HG02623 (cell line): ENCODE measurements at regions not wholly inside any gene's neighbourhood (a gene's known extent, or its start where the extent isn't known, plus 50 kb on each side); places are given as distances from the start of the nearest gene placed in this dataset.
"Not testable (repeated sequence)": the region's sequence is repeated elsewhere in the genome, so short reads cannot be mapped to it uniquely, and the experiment has no call there.

ENCODE experiments used
- ATAC-seq: cut with Tn5 transposase; IDR thresholded peaks from one replicate; pipeline ENCODE4 v1.9.1; 2021; ENCODE audit warnings: moderate library complexity; ENCODE audit not compliant: unreplicated experiment

DNA sequence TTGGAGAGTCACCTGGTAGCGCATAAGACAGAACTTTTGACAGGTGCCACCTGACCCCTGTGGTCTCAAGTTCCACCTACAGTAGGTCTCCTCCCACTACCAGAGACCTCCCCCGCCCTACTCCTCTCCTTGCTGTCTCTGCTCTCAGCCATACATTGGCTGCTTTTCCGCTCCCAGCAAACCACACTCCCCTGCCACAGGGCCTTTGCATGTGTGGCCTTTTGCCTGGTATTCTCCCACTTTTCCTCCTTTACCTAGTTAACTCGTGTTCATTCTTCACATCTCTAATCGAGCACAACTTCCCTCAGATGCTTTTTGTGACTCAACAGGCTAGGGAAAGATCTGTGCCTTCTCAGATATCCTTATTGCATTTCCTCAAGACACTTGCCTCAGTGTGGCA, 218.3 kb upstream of the EEF2KMT start:
- no peak for ATAC-seq

GRCh38 chr16:5314377-5314776, 216.8 kb upstream of the EEF2KMT start:
- ATAC-seq: no peak

GRCh38 chr16:5309946-5310611, 212.5 kb upstream of the EEF2KMT start:
- no peak for ATAC-seq

GRCh38 chr16:5305023-5305422, 207.4 kb upstream of the EEF2KMT start:
- no peak for ATAC-seq

GRCh38 chr16:5302372-5303114, 204.9 kb upstream of the EEF2KMT start:
- ATAC-seq: no peak

- ATAC-seq: no peak
These were observed 200.6 kb upstream of the EEF2KMT start for GRCh38 chr16:5298202-5298601.

- ATAC-seq: no peak
These were observed 198.6 kb upstream of the EEF2KMT start for GRCh38 chr16:5296176-5296575.

GRCh38 chr16:5295304-5295703, 197.7 kb upstream of the EEF2KMT start:
- ATAC-seq: not testable (repeated sequence)

DNA sequence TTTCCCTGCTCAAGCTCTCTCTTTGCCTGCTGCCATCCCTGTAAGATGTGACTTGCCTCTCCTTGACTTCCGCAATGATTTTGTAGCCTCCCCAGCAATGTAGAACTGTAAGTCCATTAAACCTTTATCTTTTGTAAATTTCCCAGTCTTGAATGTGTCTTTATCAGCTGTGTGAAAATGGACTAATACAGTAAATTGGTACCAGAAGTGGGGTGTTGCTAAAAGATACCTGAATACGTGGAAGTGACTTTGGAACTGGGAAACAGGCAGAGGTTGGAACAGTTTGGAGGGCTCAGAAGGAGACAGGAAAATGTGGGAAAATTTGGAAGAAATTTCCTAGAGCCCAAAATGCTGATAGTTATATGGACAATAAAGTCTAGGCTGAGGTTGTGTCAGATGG, 184.6 kb upstream of the EEF2KMT start:
- not testable (repeated sequence) for ATAC-seq

GRCh38 chr16:5257462-5257861, 159.9 kb upstream of the EEF2KMT start:
- ATAC-seq: no peak

DNA sequence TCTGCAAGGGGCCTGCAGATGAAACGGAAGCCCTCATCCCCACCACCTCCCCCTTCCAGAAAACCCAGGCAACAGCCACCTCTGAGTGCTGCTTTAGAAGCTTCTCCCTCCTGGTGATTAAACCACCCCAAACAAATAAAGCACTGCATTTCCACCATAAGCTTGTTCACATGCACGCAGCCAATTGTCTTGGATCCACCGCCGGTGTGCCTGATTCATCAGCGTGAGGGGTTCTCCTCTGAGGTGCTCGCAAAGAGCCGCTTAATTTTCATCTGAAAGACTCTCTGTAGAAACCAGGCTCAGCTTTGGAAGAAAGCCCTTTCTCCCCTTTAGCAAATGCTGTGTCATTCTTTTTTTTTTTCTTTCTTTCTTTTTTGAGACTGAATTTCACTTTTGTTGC, 155.2 kb upstream of the EEF2KMT start:
- no peak for ATAC-seq

DNA sequence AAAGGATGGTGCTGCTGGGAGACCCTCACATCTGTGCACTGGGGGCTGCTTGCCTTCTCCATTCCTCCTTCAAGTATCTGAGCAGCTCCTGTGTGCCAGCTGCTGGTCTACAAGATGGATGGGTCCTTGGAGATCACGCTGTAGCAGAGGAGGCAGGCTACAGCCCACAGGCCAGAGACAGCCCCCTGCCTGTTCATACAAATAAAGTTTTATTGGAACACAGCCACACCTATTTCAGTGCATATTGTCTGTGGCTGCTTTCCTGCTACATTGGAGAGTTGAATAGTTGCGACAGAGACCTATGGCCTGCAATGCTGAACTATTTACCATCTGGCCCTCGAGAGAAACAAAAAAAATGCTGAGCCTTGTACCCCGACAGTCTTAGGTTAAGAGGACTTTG, 149.8 kb upstream of the EEF2KMT start:
- not testable (repeated sequence) for ATAC-seq

GRCh38 chr16:5240278-5240626, 142.7 kb upstream of the EEF2KMT start:
- not testable (repeated sequence) for ATAC-seq

- ATAC-seq: not testable (repeated sequence)
These were observed 142.1 kb upstream of the EEF2KMT start for GRCh38 chr16:5239472-5240277.

- no peak for ATAC-seq
These were observed 137.5 kb upstream of the EEF2KMT start for GRCh38 chr16:5235119-5235518.

- ATAC-seq: no peak
These were observed 136.9 kb upstream of the EEF2KMT start for GRCh38 chr16:5234295-5235050.

DNA sequence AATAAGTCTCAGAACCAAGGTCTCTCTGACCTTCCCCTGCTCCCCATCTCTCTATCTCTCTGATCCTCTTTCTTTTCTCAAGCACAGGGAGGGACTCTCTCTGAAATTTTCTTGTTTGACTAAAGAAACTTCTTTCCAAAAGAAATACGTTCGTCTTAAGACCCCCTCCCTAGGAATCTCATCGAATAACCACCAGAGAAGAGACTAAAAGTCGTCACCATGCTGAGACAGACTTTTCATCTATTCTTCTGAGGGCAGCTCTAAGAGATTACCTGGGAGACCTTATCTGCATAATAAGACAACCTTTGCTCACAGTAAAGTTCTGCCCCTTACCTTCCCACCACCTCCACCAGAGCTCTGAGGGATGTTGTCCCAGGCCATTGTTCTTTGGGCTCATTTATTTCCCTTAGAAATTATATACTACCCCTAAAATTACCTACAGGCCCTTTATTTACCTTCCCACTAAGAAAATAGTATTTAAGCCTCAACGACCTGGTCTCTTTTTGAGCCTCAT, 133.7 kb upstream of the EEF2KMT start:
- no peak for ATAC-seq

DNA sequence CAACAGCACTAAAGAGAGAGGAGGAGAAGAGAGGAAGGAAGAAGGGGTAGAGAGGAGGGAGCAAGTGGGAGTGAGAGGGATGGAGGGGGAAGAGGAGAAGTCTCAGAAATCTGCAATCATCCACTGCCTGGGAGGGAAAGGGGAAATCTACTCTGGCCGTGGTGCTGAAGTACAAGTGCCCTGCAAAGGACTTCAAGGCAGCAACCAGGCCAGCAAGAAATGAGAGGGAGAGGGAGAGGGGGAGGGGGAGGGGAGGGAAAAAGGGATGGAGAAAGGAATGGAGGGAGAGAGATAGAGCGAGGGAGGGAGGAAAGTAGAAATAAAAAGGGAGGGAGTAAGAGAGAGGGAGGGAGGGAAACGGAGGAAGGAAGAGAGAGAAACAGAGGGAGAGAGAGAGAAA, 130.8 kb upstream of the EEF2KMT start:
- ATAC-seq: no peak

DNA sequence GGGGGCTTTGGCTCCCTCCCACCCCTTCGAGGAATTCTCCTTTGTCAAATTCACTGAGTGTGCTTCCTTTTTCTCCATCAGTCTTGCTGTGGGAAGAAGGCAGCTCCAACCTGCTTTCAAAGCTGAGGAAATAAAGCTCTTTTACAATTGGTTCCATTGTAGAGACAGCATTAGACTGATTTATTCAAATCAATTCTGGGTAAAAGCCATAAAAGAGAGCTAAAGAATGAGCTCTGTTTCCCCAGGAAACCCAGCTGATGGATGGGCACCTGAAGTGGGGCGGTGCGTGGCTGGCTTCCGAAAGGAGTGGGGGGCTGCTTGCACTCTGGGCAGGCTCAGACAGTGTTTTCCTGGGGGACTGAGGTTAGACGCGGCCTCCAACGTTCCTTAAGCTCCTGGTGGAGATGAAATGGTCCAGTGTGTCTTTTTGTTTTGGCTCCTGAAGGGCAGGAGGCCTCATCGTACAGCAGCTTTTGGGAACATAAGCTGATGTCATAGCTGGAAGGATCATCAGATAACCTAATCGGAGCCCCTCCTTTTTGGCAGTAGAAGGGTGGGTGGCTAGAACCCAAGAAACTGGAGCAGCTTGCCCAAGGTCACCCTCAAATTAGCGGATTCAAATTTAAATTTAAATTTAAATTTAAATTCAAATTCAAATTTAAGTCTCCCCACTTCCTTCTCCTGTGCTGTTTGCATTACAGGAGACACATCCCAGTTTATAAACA, 128.5 kb upstream of the EEF2KMT start:
- no peak for ATAC-seq

- no peak for ATAC-seq
These were observed 125.2 kb upstream of the EEF2KMT start for GRCh38 chr16:5222761-5223160.
